SHP77 (cell line): ENCODE measurements at regions not wholly inside any gene's neighbourhood (a gene's known extent, or its start where the extent isn't known, plus 50 kb on each side); places are given as distances from the start of the nearest gene placed in this dataset.

Source experiments
- DNase-seq, 2 experiments: peaks; one replicate each; lab custom pipeline; 2025; lab: John Stamatoyannopoulos, UW

DNA sequence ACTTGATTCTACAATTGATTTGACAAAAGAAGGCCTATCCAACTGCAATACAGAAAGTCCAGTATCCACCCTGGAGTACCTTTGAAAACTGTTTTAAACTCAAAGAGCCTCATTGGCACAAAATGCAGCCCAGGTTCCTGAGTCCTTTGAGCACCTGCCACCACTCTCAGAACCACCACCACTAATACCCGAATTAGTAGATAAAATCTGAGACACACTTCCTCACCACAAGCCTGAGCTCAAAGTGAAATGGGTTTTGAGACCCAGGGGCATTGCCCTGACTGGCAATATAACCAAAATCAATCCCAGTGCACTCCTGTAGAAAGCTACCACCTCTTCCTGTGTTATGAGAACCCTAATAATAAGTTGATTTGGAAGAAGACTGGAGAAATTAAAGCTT is 215.7 kb downstream of the CSNK2A3 start:
- no peak for DNase-seq

DNA sequence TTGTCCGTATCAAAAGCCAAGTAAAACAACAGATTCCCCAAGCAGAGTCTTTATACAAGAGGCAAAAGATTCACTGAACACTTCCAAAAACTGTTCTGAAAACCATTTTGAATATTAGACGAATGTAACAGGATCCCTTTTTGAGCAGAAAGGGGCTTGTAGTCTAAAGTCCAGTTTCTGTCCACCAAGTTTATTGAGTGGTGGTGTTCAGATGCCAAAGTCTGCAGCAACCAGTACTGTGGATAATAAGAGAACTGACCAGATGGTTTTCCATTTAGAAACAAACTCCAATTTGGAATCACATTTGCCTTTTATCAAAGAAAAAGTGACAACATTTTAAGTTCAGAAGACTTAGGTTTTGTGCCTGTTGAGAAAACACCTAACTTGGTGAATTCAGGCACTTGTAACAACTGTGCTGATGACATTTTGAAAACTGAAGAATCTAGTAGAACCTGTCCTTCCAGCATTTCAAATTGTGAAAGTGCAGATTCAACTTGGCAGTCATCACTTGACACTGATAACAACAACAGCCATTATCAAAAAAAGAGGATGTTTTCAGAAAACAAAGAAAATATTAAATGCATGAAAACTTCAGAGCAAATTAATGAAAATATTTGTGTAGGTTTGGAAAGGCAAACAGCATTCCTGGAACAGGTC is 217.1 kb downstream of the CSNK2A3 start:
- DNase-seq, result no peak

DNA sequence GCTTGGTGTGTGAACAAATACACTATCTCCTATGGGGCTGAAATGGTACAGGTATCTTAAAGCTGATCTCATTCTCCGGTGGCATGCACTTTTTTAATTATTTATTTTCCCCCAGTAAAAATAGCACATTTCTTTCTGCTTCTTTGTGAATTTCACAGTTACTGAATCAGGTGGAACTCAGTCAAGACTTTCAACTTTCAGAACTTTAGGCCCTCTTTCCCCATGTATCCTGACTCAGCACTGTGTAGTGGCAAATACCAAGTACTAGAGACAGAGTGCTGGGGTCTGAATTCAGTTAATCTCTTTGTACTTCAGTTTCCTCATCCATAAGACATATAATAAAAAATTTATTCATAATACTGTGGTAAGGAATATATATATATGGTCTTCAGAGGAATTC is 223.9 kb downstream of the CSNK2A3 start:
- DNase-seq, result no peak

DNA sequence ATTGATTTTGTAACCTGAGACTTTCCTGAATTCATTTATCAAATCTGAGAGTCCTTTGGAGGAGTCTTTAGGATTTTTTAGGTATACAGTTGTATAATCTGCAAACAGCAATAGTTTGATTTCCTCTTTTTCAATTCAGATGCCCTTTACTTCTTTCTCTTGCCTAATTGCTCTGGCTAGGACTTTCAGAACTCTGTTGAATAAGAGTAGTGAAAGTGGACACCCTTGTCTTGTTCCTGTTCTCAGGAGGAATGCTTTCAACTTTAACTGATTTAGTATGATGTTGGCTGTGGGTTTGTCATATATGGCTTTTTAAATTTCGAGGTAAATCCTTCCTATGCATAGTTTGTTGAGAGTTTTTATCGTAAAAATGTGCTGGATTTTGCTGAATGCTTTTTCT is 227.4 kb downstream of the CSNK2A3 start:
- DNase-seq, result no peak

DNA sequence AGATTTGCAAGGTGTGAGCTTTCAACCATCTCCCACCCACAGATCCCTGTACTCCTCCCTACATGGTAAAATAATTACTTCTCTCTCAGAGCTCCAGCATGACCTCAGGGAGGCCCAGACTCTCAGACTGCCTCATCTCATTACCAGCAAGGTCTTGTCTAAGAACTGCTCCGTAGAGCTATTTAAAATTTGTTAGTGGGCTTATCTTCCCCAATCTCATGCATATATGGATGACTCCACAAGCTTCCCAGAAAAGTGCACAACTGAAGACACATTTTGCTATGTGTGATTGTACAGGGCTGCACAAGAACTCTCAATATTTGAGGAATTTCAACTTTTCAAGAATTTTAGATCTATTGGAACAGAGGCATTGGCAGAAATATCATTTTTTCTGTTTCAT is 230.3 kb downstream of the CSNK2A3 start:
- DNase-seq, result no peak

DNA sequence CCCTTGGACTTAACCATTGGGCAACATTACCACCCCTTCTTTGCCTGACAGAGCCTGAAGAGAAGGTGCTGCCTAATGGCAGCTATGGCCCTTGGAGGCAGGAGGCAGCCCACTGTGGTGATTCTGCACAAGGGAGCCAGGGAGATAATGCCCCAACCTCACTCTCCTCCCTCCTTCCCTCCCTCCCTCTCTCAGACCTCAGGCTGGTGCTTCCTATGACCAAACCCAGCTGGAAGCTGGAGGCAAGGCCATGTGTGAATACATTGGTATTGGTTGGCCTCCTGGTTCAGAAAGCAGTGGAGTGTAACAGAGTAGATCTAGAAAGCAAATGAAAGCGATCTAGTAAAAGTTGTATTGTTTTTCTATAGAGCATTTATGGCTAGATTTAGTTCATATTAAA is 233.1 kb downstream of the CSNK2A3 start:
- DNase-seq, result no peak

DNA sequence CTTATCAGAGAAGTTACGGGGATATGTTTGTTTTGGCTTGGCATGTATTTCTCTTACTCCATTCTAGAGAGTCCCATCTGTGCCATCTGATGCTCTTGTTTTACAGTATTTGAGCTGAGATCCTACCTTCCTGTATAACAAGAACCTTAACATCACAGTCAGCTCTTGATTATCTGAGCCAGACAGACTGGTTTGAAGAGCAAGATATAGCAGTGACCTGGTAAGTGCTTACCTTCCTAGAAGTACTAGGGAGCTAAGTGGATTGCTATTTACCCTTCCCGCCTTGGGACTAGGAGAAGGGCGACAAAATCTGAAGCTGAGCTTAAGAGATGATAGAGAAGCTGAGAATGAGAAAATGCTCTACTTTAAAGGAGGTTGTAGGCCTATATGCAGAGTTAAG is 235.3 kb downstream of the CSNK2A3 start:
- DNase-seq, result no peak

DNA sequence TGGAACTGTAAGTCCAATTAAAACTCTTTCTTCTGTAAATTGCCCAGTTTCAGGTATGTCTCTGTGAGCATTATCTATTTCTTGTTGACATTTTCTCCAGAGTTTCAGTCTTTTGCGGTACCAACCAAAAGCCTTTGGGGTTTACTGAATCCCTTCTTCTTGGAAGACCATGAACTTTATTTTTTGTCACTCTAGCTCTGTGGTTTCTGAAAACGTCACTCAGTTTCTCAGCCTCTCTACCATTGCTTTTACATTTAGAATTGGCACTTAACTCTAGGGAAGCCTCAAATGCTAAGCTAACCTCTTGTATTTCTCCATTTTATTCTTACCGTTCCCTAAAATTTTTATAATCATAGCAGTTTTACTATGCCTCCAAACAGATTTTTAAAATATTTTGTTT is 237.6 kb downstream of the CSNK2A3 start:
- DNase-seq, result no peak

DNA sequence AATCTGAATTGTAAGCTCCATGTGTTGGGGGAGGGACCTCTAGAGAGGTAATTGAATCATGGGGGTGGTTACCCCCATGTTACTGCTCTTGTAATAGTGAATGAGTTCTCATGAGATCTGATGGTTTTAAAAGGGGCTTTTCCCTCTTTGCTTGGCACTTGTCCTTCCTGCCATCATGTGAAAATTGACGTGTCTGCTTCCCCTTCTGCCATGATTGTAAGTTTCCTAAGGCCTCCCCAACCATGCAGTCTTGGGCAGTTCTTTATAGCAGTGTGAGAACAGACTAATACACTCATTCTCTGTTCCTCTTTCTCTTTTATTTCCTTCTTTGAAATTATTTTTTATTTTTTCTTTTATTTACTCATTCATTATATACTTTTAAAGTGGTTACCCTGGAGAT is 239.4 kb downstream of the CSNK2A3 start:
- no peak for DNase-seq

DNA sequence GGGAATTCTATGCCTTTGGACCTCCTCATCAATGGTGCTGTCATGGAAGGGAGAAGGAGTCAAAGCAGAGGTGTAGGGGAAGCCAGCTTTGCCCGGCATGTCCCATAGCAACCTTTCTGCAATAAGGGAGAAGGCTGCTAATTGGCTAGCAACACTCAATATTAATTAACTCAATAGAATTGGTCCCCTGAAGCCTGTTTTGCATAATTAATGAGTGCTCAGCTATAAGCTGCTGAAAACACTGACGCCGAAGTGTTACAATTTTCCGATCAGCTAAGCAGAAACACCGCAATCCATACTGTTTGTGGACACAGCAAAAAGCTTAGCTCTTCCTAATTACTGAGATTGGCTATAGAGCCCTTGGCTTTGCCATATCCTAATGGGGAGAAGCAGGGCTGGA is 245.0 kb downstream of the CSNK2A3 start:
- DNase-seq, result no peak

DNA sequence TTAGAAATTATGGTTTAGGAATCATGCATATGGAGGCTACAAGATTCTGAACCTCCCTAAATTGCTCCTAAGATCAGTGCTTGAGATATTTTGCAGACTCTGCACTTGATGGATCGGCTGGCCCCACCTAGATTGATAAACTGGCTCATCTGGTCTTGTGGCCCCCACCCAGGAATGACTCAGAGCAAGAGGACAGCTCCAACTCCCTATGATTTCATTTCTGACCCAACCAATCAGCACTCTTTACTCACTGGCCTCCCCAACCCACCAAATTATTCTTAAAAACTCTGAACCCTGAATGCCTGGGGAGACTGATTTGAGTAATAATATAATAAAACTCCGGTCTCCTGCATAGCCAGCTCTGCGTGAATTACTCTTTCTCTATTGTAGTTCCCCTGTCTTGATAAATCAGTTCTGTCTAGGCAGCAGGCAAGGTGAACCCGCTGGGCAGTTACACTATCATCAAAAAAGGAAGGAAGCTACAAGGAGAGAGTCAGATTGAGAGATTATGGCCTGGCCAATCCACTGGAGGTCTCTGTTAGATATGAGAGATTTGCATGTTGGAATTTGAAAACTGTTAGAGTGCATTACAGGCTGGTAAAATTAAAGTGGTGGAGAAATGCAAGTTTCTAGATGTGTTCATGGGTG is 245.8 kb downstream of the CSNK2A3 start:
- no peak for DNase-seq

DNA sequence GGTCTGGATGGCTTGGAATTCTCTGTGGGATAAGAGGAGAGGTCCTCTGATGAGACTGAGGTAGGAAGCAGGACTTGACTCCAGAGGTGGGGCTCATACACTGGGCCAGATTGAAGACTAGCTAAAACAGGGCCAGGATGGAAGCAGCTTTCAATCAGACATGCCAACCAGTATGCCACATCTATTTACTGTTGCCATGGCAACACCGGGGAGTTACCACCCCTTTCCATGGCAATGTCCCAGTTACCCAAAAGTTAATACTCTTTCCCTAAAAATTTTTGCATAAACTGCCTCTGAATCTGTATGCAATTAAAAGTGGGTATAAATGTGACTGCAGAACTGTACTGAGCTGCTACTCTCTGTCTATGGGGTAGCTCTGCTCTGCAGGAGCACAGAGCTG is 247.5 kb upstream of the ZBED5 start:
- DNase-seq, result no peak

DNA sequence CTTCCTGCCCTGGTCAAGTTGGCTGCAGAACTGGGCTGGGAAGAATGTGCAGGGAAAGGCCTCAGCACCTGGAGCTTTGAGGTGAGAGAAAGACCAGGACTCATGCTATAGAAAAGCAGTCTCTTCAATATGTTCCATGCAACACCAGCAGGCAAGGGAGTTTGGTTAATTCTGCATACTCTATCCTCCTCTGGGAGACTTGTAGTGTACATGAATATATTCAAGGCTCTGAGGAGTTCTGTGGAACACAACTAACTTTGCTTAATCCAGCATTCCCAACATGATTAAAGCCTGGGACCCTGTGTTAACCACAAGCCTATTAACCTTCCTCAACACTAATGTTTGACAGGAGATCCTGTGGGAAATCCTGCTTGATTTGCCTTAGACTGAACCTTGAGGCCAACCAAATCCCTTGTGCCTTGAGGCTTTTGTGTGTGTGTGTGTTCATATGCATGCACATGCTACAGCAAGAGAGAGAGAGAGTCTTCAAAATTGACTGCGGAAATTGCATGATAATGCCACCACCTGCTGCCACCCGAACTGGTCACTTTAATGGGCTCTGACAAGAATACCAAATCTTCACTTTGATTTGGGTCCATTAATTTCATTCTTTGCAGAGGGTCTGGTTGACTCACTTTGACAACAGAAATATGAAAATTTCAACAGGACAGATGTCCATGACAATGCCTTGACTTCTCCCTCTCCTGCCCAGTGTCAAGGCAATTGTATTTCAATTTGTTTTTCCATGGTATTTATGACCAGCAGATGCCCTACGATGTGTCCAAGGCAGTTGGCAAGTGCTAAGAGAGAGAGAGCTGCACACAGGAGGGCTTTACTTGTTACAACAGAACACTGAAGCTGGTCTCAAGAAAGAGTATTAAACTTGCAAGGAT is 238.2 kb upstream of the ZBED5 start:
- DNase-seq, result no peak

DNA sequence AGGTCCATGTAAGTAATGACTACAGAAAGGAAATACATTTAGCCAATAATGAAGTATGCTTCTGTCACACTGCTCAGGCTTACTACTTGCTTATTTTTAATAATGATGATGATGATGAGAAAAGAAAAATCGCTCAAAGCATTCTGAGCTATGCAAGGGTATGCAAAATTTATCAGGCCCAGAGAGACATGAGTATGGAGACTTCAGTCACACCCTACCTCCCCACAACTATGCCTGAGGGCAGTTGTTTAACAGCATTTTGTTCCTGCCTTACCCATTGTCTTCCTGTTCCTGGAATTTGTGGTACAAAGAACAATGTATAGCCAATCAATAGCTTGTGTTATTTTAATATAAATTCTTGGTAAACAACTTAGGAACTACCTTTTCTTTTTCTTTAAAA is 232.6 kb upstream of the ZBED5 start:
- no peak for DNase-seq

DNA sequence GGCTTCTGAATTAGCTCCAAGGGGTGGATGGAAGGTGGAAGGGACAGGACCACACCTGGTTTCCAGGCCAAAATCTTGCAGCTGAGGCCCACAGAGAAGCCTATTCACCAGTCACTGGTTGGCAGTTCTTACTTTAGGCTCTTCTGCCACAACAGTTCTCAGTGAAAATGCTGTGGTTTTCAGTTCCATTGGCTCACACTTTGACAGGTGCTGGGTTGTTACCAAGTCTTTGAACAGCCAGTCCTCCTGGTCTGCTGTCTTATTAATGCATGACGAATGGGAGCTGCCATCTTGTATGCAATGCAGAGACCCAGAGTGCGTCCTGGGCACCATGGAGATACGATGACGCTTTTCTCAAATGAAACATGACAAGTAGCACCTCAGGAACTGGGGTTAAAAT is 232.0 kb upstream of the ZBED5 start:
- no peak for DNase-seq

DNA sequence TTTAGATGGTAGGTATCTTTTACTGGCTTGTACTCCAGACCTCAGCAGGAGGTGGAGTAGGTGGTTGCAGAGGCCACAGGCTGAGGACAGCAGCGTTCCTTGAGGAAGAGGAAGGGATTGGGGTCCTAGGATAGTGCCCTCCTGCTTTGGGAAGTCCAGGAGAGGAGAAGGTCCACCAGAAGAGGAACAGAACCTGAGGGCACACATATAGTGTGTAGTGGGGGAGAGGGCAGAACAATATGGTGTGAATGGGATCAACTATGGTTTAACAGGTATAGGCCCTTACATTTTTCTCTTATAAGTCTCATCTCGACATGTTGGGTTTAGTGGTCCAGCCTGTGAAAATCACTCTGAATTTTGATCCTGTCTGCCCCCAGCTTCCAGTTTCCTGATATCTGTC is 229.1 kb upstream of the ZBED5 start:
- no peak for DNase-seq

DNA sequence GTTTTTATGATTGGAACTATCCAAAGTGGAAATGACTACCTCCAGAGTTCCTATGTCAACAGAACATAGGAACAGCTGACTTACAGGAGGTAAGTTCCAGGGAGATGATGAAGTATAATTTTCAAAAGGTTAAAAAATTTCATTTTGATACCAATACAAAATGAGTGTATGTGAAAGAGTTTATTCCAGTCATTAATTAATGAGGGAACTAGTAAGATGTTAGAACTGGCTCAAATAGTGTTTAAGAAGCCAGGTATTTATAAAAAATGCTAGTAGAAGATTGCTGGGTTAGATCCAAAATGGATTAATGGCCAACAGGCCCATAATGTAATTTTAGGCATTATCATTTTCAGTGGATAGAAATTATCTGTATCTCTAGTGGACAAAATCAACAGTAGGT is 227.7 kb upstream of the ZBED5 start:
- no peak for DNase-seq

DNA sequence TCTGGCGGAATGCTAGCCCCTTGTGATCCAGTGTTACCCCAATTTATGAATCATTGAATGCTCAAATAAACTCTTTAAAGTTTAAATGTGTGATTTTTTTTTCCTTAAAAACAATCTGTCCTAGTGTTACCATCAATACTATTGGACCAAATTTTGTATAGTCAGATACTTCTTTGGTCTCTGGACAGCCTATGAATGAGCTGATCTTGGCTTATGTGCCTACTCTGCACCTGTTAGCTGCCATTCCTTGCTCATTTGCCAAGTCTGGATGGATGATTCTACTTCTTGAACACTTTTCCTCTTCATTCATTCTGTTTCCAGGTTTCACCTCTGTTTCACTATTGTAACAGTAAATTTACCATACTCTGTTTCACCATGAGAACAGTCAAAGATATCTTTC is 226.5 kb upstream of the ZBED5 start:
- DNase-seq, result no peak

DNA sequence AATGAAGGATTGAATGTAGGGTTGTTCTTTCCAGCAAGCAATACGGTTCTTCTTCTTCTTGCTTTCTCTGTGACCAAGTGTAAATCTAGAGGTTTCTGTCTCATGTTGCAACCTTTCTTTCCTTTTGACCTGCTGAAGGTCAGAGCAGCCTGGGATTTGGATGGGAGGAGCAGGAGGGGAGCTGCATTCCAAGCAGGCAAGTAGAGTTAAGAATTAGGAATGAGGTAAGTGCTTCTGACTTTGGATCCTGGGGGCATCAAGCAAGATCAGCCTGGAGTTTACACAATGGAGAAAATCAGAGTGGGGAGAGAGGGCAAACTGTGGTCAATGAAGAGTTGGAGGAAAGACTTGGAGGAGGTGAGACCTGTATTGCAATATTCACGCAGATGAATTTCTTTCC is 225.6 kb upstream of the ZBED5 start:
- no peak for DNase-seq

DNA sequence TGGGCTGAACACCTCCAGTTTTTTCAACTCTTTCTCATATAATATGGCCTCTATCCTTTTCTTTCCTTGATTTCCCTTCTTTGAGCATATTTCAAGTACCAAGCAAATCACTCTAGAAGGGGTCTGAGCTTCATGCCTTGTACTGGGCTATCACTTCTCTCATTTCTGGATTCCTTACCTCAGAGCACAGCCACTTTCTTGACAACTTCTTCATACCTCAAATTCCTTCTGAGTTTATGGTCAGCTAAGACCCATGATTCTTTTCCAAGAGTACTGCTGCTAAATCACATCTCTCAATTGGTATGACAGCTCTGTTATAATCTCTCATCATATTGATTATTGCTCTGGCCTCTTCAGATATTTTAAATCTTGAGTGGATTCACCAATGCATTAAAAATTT is 224.8 kb upstream of the ZBED5 start:
- no peak for DNase-seq

DNA sequence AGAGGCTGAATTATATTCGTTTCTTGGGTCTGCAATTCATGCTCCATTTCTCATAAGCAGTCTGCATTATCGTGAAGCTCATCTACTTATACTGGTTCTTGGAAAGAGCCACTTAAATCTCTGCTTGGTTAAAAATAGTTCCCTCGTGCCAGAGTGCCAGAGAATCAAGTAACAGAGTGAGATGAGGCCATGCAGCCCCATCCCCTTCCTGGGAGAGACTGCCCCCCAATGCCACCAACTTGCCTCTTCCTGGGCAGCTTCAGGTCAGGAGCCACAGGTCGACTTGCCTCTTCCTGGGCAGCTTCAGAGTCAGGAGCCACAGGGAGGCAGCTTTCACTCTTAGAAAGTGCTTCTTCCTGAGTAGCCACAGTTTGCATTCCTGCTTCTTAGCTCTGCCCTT is 223.9 kb upstream of the ZBED5 start:
- DNase-seq, result no peak

DNA sequence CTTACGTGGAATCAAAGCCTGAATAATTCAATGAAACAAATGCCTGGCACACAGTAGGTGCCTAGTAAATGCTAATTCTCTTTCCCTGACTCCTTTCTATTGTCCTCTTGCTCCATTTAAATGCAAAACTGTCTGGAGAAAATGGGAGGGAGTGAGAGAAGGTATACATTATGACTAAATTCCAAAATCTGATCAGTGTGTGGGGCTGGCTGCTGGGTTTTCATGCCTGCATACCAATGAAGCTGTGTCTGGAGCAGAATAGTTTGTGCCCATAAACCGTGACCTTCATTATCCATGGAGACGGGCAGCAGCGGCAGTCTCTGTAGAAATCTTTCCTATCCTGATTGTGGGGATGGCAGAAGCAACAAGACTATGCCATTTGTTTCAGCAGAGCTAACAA is 223.4 kb upstream of the ZBED5 start:
- no peak for DNase-seq

DNA sequence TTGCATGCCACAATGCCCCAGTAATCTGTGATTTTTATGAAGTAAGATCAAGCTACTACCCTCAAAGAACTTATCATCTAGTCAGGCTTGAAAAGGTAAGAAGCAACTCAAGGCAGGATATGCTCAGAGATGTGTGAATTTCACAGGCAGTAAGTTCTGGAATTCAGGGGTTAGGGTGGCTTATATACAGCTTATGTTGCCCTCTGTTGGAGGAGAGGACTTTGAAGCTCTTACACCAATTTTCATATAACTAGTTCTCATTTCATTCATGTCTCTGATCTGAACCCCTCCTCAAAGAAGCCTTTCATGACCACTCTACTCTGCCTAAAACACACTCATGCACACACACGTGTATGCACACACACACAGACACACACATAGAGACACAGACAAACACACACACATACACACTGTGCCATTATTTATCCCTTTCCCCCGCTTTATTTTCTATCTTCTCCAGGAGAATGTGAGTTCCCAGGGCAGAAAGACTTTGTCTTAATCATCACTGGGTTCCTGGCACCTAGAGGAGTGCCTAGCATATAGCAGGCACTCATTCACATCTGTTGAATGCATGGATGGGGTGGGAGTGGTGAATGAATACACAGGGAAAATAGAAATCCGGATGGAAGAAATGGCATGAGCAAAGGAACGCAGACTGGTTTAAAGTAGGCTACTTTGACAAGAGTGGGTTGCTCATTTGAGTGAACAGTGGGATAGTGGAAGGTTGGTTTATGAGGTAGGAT is 220.7 kb upstream of the ZBED5 start:
- DNase-seq, result no peak
